SU-DHL-6 (cell line): ENCODE measurements at regions not wholly inside any gene's neighbourhood (a gene's known extent, or its start where the extent isn't known, plus 50 kb on each side); places are given as distances from the start of the nearest gene placed in this dataset.

Experiments used
- H2AFZ ChIP-seq: fragments of 200-600 bp; sonication (generic); 2 replicates; pipeline ENCODE4 v1.6.1; 2014; ENCODE audit warnings: low read depth, mild to moderate bottlenecking, moderate library complexity, mixed read lengths, antibody characterized with exemption, low read length; ENCODE audit not compliant: severe bottlenecking
- H3F3A ChIP-seq: fragments of 200-600 bp; shearing (Covaris generic); 2 replicates; pipeline ENCODE4 v1.6.0; 2016; ENCODE audit warnings: antibody characterized with exemption, mild to moderate bottlenecking; ENCODE audit not compliant: insufficient read depth
- H3K27ac ChIP-seq: fragments of 200-600 bp; sonication (generic); 2 replicates; pipeline ENCODE4 v1.5.1; 2016; ENCODE audit warnings: low read depth, mild to moderate bottlenecking, low read length, moderate library complexity, mixed read lengths
- H3K27me3 ChIP-seq: fragments of 200-600 bp; sonication (generic), shearing (Covaris generic); 2 replicates; pipeline ENCODE4 v1.6.0; 2014; ENCODE audit warnings: mild to moderate bottlenecking, low read length
- H3K36me3 ChIP-seq: fragments of 200-600 bp; sonication (generic); 2 replicates; pipeline ENCODE4 v1.6.1; 2014; ENCODE audit warnings: mild to moderate bottlenecking, low read length, mixed read lengths
- H3K4me2 ChIP-seq: fragments of 300-600, 200-600 bp; shearing (Covaris generic), sonication (generic); 2 replicates; pipeline ENCODE4 v1.6.0; 2014; ENCODE audit warnings: low read length, low read depth, mild to moderate bottlenecking; ENCODE audit not compliant: poor library complexity, severe bottlenecking
- H3K4me3 ChIP-seq: fragments of 200-600 bp; sonication (generic); 2 replicates; pipeline ENCODE4 v1.5.1; 2014; ENCODE audit warnings: antibody characterized with exemption, low read length, mild to moderate bottlenecking, mixed read lengths; ENCODE audit not compliant: insufficient read depth, poor library complexity, severe bottlenecking
- H3K79me2 ChIP-seq: fragments of 200-600 bp; sonication (generic); 2 replicates; pipeline ENCODE4 v1.6.1; 2014; ENCODE audit warnings: mild to moderate bottlenecking, low read length, moderate library complexity; ENCODE audit not compliant: insufficient read depth
- H3K9ac ChIP-seq: fragments of 200-600 bp; sonication (generic); 2 replicates; pipeline ENCODE4 v1.7.0; 2014; ENCODE audit warnings: mild to moderate bottlenecking, low read length
- H3K9me2 ChIP-seq: fragments of 200-600 bp; sonication (generic); replicated peaks from 2 replicates; pipeline ENCODE4 v1.6.1; 2014; ENCODE audit warnings: low read length; ENCODE audit not compliant: insufficient read depth
- H3K9me3 ChIP-seq: fragments of 200-600 bp; sonication (generic); 2 replicates; pipeline ENCODE4 v1.6.1; 2014; ENCODE audit warnings: low read length, mixed read lengths; ENCODE audit not compliant: insufficient read depth
- H4K20me1 ChIP-seq: fragments of 200-600 bp; sonication (generic); 2 replicates; pipeline ENCODE4 v1.6.1; 2014; ENCODE audit warnings: low read depth, mild to moderate bottlenecking, antibody characterized with exemption, low read length, moderate library complexity, mixed read lengths
- CTCF ChIP-seq: fragments of 200-600 bp; sonication (generic); IDR thresholded peaks from one replicate; pipeline ENCODE4 v1.5.1; 2017; ENCODE audit warnings: antibody characterized with exemption, mild to moderate bottlenecking, low read length, moderate library complexity; ENCODE audit not compliant: insufficient read depth, poor library complexity, severe bottlenecking
- EZH2phosphoT487 ChIP-seq: fragments of 200-600 bp; sonication (generic), shearing (Covaris generic); conservative IDR thresholded peaks from 2 replicates; pipeline ENCODE4 v1.6.1; 2018; ENCODE audit warnings: mild to moderate bottlenecking, antibody characterized with exemption, low read length, moderate library complexity, mixed read lengths

GRCh38 chr17:52995881-52996280, 826.8 kb upstream of the KIF2B start:
- no peaks in the 10 kb centered on the region for H3F3A ChIP-seq
- H3K9me2 ChIP-seq: no peaks in the 10 kb centered on the region
- no peaks in the 10 kb centered on the region for H3K36me3 ChIP-seq
- no peak overlapping the region for H3K4me3 ChIP-seq
- no peak overlapping the region for H2AFZ ChIP-seq
- H3K4me2 ChIP-seq: no peak overlapping the region
- no peak overlapping the region for H3K9ac ChIP-seq
- no peaks in the 10 kb centered on the region for H3K9me3 ChIP-seq
- no peaks in the 10 kb centered on the region for H3K79me2 ChIP-seq
- H3K27ac ChIP-seq: no peak overlapping the region
- no peaks in the 10 kb centered on the region for H3K27me3 ChIP-seq
- H4K20me1 ChIP-seq: no peaks in the 10 kb centered on the region
- no peak for TF ChIP-seq EZH2phosphoT487

GRCh38 chr17:52995147-52995546, 827.6 kb upstream of the KIF2B start:
- Histone ChIP-seq H3F3A (no peaks in the 10 kb centered on the region), H2AFZ (no peak overlapping the region), H3K4me3 (no peak overlapping the region), H3K4me2 (no peak overlapping the region), H3K27me3 (no peaks in the 10 kb centered on the region), H3K9ac (no peak overlapping the region), H3K36me3 (no peaks in the 10 kb centered on the region), H4K20me1 (no peaks in the 10 kb centered on the region), H3K79me2 (no peaks in the 10 kb centered on the region), H3K9me3 (no peaks in the 10 kb centered on the region), H3K27ac (no peak overlapping the region), H3K9me2 (no peaks in the 10 kb centered on the region)
- no peak for TF ChIP-seq CTCF
- no peak for TF ChIP-seq EZH2phosphoT487

GRCh38 chr17:52986056-52986662, 827.6 kb upstream of the CA10 start:
- no peak for TF ChIP-seq CTCF
- TF ChIP-seq EZH2phosphoT487: no peak
- Histone ChIP-seq H3K27me3 (no peaks in the 10 kb centered on the region), H3K79me2 (no peaks in the 10 kb centered on the region), H3K27ac (no peak overlapping the region), H3F3A (no peaks in the 10 kb centered on the region), H3K9me3 (no peaks in the 10 kb centered on the region), H3K4me2 (no peak overlapping the region), H3K9ac (no peak overlapping the region), H3K4me3 (no peak overlapping the region), H3K9me2 (no peaks in the 10 kb centered on the region), H3K36me3 (no peaks in the 10 kb centered on the region), H4K20me1 (no peaks in the 10 kb centered on the region), H2AFZ (no peak overlapping the region)

GRCh38 chr17:52982331-52982730, 823.8 kb upstream of the CA10 start:
- Histone ChIP-seq H2AFZ (no peak overlapping the region), H3K27ac (no peak overlapping the region), H4K20me1 (no peaks in the 10 kb centered on the region), H3K36me3 (no peaks in the 10 kb centered on the region), H3K4me3 (no peak overlapping the region), H3K79me2 (no peaks in the 10 kb centered on the region), H3F3A (no peaks in the 10 kb centered on the region), H3K9me3 (no peaks in the 10 kb centered on the region), H3K27me3 (no peaks in the 10 kb centered on the region), H3K4me2 (no peak overlapping the region), H3K9ac (no peak overlapping the region), H3K9me2 (no peaks in the 10 kb centered on the region)
- TF ChIP-seq CTCF (no peak), EZH2phosphoT487 (no peak)
